NOMO-1 treated with dmso at 0.1 percent for 144 hours (cell line): ENCODE measurements at regions not wholly inside any gene's neighbourhood (a gene's known extent, or its start where the extent isn't known, plus 50 kb on each side); places are given as distances from the start of the nearest gene placed in this dataset.

Experiments used
- DNase-seq: peaks from one replicate; lab custom pipeline; 2025; ENCODE audit not compliant: unreplicated experiment; lab: John Stamatoyannopoulos, UW

- no peak for DNase-seq
These were observed 75.4 kb upstream of the AKAP13 start for GRCh38 chr15:85305050-85305449.

GRCh38 chr15:85306946-85307686 is 73.3 kb upstream of the AKAP13 start:
- DNase-seq = no peak

GRCh38 chr15:85307687-85308045 is 72.7 kb upstream of the AKAP13 start:
- DNase-seq = no peak

- DNase-seq = no peak
These were observed 68.8 kb upstream of the AKAP13 start for GRCh38 chr15:85311647-85312046.

- DNase-seq = no peak
These were observed 67.9 kb upstream of the AKAP13 start for GRCh38 chr15:85312486-85312885.

GRCh38 chr15:85312929-85313331 is 67.5 kb upstream of the AKAP13 start:
- DNase-seq = peak; percentile 14

- no peak for DNase-seq
These were observed 67.1 kb upstream of the AKAP13 start for GRCh38 chr15:85313339-85313738.

GRCh38 chr15:85314146-85314545 is 66.3 kb upstream of the AKAP13 start:
- DNase-seq = no peak

- DNase-seq = no peak
These were observed 65.8 kb upstream of the AKAP13 start for GRCh38 chr15:85314633-85315032.

- no peak for DNase-seq
These were observed 64.0 kb upstream of the AKAP13 start for GRCh38 chr15:85316244-85316934.

- DNase-seq = peak; percentile 22
These were observed 62.2 kb upstream of the AKAP13 start for GRCh38 chr15:85318048-85318731.

- no peak for DNase-seq
These were observed 61.7 kb upstream of the AKAP13 start for GRCh38 chr15:85318732-85319076.

GRCh38 chr15:85324202-85324601 is 56.2 kb upstream of the AKAP13 start:
- DNase-seq = no peak

GRCh38 chr15:85325834-85326233 is 54.6 kb upstream of the AKAP13 start:
- no peak for DNase-seq

GRCh38 chr15:85326291-85326690 is 54.1 kb upstream of the AKAP13 start:
- DNase-seq = no peak

GRCh38 chr15:85327820-85328219 is 52.6 kb upstream of the AKAP13 start:
- no peak for DNase-seq

GRCh38 chr15:85329561-85330422 is 50.6 kb upstream of the AKAP13 start:
- DNase-seq = peak; percentile 81
